GM12865 (cell line): ENCODE measurements at regions not wholly inside any gene's neighbourhood (a gene's known extent, or its start where the extent isn't known, plus 50 kb on each side); places are given as distances from the start of the nearest gene placed in this dataset.

Experiments
- DNase-seq: peaks from one replicate; pipeline ENCODE4 v3.0.0; 2010; ENCODE audit warnings: low read depth
- H3K4me3 ChIP-seq: 2 replicates; pipeline ENCODE4 v1.5.1; 2011; ENCODE audit warnings: mild to moderate bottlenecking, low read depth, low read length, control low read depth
- TF ChIP-seq, protein P1 (sequence below): IDR thresholded peaks from 2 replicates; pipeline ENCODE4 v1.5.1; 2011; ENCODE audit warnings: low read length, control low read depth, low read depth, inconsistent platforms; ENCODE audit not compliant: insufficient read depth; ENCODE audit errors: missing control alignments

DNA sequence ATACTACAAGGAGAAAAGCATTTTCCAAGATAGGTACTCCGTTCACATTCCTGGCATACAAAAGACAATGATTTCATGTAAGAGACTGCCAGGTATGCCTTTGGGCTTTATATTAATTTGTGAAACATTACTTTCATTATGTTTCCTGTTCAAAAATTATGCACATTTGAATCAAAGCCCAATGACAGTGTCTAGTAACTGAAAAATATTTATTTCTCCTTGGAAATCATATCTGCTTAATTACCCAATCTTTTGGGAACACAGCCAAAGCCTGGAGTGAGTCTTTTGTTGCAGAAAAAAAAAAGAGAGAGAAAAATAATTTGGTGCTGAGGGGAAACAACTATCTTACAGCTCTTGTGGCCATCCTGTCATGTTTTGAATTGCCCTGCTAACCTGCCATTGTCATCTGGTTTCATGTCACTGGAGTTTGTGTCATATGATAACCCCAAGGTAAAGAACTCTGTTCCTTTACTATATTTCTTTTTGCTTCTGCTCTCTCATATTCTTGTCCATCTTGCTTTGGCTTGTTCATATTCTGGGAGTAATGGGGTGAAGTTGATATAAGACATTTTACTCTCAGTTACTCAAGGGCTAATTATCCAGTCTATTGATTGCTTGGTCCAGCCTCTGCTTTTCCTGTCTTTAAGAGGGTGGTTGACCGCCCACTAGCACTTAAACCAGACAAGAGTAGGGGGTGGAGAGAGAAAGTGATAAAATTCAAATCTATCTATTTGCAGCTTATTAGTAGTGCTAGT lies 238.3 kb upstream of the NUDT12 start:
- TF ChIP-seq, protein P1, sequence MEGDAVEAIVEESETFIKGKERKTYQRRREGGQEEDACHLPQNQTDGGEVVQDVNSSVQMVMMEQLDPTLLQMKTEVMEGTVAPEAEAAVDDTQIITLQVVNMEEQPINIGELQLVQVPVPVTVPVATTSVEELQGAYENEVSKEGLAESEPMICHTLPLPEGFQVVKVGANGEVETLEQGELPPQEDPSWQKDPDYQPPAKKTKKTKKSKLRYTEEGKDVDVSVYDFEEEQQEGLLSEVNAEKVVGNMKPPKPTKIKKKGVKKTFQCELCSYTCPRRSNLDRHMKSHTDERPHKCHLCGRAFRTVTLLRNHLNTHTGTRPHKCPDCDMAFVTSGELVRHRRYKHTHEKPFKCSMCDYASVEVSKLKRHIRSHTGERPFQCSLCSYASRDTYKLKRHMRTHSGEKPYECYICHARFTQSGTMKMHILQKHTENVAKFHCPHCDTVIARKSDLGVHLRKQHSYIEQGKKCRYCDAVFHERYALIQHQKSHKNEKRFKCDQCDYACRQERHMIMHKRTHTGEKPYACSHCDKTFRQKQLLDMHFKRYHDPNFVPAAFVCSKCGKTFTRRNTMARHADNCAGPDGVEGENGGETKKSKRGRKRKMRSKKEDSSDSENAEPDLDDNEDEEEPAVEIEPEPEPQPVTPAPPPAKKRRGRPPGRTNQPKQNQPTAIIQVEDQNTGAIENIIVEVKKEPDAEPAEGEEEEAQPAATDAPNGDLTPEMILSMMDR: no peak
- no peak for DNase-seq
- no peak overlapping the region for H3K4me3 ChIP-seq

DNA sequence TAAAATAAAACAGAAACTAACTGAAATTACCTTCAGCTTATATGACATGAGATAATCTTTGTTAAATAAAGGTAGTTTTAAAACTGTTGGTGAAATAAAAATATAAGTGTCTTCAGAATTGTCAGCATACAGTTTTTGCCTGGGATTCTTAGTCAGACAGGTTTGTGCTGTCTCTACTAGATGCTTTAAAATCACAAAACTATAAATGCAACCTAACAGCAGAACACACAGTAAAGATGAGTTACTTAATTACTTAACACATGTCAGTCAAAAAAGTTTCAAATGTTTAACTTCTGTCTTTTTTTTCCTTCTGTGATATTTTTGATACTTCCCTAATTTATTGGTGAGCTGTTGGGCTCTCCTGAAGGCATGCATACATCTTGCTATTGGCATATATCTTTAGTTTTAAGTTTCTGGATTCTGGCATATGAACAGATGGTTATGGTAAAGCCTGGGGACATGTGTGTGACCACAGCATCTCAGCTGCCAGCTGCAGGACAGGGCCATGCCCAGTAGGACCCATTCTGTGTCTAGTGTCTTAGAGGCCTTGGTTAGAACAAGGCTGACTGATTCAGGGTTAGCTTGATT lies 231.1 kb upstream of the NUDT12 start:
- TF ChIP-seq, protein P1: no peak
- no peak for DNase-seq
- H3K4me3 ChIP-seq: no peak overlapping the region

DNA sequence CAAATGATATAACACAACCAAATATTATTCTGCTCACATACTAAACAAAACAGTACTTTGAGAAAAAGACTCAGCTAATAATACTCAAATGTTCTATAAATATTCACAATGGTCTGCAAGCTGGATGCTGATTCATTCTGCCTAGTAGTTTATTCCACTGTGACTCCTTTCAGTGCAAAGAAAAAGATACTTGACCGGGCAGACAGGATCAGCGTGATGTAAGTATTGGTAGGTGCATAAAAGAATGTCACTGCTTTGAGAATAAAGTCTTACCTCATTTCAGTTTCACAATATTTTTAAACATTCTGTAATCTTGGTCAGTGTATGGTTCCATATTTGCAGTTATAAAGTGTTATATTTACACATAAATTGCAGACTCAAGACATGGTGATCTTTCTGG lies 223.0 kb upstream of the NUDT12 start:
- no peak overlapping the region for H3K4me3 ChIP-seq
- DNase-seq: no peak
- TF ChIP-seq, protein P1: no peak

DNA sequence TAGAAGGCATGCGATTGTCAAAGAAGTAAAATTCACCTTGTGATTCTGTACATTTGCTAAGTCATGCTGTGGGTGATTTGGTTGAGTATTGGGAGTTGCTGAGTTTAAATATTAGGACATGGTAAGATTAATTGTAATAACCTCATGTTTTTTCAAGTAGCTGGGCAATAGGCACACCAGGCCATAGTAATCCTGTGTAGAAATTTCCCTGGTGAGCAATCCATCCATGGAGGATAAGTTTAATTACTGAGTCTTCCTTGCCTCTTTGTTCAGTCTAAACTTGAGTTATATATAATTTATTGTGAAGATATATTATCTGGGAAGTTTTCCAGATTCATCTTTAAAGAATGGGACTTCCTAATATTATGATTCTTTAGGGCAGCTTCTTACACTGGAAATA lies 221.1 kb upstream of the NUDT12 start:
- no peak for DNase-seq
- H3K4me3 ChIP-seq: no peak overlapping the region
- TF ChIP-seq, protein P1: no peak

DNA sequence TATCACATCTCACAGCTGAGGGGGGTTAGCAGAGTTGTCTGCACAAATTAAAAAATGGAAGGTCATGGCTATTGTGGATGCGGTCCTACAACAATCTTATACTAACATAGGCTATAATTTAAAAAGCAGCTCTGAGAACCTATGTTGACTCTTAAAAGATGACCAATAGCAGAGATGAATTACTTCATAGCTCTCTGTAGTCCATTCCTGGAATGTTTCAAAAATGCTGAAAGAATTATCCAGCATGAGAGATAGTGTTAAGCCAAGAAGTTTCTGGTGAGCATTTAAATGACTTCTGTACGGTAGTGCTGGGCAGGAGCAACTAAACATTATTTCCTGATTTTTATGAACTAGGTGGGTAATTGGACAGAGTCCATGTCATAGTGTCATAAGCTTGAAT lies 218.2 kb upstream of the NUDT12 start:
- TF ChIP-seq, protein P1: no peak
- no peak for DNase-seq

DNA sequence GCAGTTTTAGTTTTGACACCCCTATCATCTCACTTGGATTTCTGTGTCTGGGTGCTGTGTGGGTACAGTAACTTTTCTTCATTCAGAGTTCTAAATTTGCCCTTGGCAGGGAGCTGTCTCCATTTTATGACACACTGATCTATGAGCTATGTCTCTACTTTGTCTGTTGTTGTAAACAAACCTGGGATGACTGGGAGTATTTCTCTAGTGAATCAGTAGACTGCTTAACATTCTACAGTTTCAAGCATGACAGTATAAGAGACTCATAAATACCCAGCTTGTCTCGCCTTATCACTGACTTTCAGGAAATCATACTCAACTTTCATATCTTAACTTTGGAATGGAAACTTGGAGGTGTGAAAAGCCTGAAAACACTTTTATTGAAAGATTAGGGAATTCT lies 212.1 kb upstream of the NUDT12 start:
- H3K4me3 ChIP-seq: no peak overlapping the region
- DNase-seq: no peak
- TF ChIP-seq, protein P1: no peak

More for the DNA sequence above, 218.2 kb upstream of the NUDT12 start:
- no peak overlapping the region for H3K4me3 ChIP-seq
